Natural killer cell (primary cell): ENCODE measurements at regions not wholly inside any gene's neighbourhood (a gene's known extent, or its start where the extent isn't known, plus 50 kb on each side); places are given as distances from the start of the nearest gene placed in this dataset.

ENCODE experiments used
- ATAC-seq, 3 donors: fragments of 150-1000 bp in 2 of 3; fragments of 200-7000 bp in 1 of 3; cut with Tn5 transposase; 1 replicate in 1 of 3; 2 replicates in 2 of 3; pipeline ENCODE4 v1.10.0; 2021; ENCODE audit warnings: mild to moderate bottlenecking in 2 of 3, moderate library complexity in 2 of 3
- DNase-seq, 2 donors: peaks; one replicate each; pipeline versions ENCODE4 v3.0.0 to v3.0.0-alpha.2; 2013 to 2021; ENCODE audit warnings: mixed read lengths in 1 of 2
- H3K27ac ChIP-seq: one replicate; pipeline ENCODE4 v1.5.1; 2013; ENCODE audit warnings: mild to moderate bottlenecking, low read length
- H3K27me3 ChIP-seq: one replicate; pipeline ENCODE4 v1.6.1; 2013; ENCODE audit warnings: low read length; ENCODE audit not compliant: control insufficient read depth, insufficient read depth
- H3K36me3 ChIP-seq: one replicate; pipeline ENCODE4 v1.6.1; 2013; ENCODE audit warnings: low read length; ENCODE audit not compliant: control insufficient read depth, insufficient read depth
- H3K4me1 ChIP-seq: one replicate; pipeline ENCODE4 v1.6.1; 2013; ENCODE audit warnings: low read length; ENCODE audit not compliant: control insufficient read depth, insufficient read depth
- H3K4me3 ChIP-seq: one replicate; pipeline ENCODE4 v1.5.1; 2013; ENCODE audit warnings: low read length
- H3K9me3 ChIP-seq: one replicate; pipeline ENCODE4 v1.6.1; 2013; ENCODE audit warnings: low read length; ENCODE audit not compliant: control insufficient read depth, insufficient read depth
- H3K27ac Mint-ChIP-seq, 2 donors: one replicate each; pipeline ENCODE4 v1.8.0; 2022; ENCODE audit warnings: mild to moderate bottlenecking in 2 of 2, mixed read lengths in 2 of 2, moderate library complexity in 1 of 2
- H3K27me3 Mint-ChIP-seq, 2 donors: one replicate each; pipeline ENCODE4 v1.8.0; 2022; ENCODE audit warnings: low read depth in 2 of 2, mixed read lengths in 2 of 2
- H3K36me3 Mint-ChIP-seq: one replicate; pipeline ENCODE4 v1.8.0; 2022; ENCODE audit warnings: mixed read lengths
- H3K4me1 Mint-ChIP-seq, 2 donors: one replicate each; pipeline ENCODE4 v1.8.0; 2022; ENCODE audit warnings: mixed read lengths in 2 of 2
- H3K4me3 Mint-ChIP-seq: one replicate; pipeline ENCODE4 v1.8.0; 2022; ENCODE audit warnings: mild to moderate bottlenecking, moderate library complexity, mixed read lengths
- H3K9me3 Mint-ChIP-seq, 2 donors: one replicate each; pipeline ENCODE4 v1.8.0; 2022; ENCODE audit warnings: mixed read lengths in 2 of 2
- WGBS: methylation state at CpG from one replicate; pipeline ENCODE4 v1.1.7; 2013; ENCODE audit warnings: missing lambda C conversion rate; ENCODE audit not compliant: insufficient coverage; 5-methylcytosine and 5-hydroxymethylcytosine counted together
- intact Hi-C: fragments of 100-400 bp; cut with micrococcal nuclease; formaldehyde crosslinking; loops from one replicate; pipeline ENCODE4 v1.14.2; 2022
- TF ChIP-seq, protein P1 (sequence below): fragments of 200-600 bp; IDR thresholded peaks from one replicate; pipeline ENCODE4 v1.8.0; 2022; ENCODE audit warnings: antibody characterized with exemption

DNA sequence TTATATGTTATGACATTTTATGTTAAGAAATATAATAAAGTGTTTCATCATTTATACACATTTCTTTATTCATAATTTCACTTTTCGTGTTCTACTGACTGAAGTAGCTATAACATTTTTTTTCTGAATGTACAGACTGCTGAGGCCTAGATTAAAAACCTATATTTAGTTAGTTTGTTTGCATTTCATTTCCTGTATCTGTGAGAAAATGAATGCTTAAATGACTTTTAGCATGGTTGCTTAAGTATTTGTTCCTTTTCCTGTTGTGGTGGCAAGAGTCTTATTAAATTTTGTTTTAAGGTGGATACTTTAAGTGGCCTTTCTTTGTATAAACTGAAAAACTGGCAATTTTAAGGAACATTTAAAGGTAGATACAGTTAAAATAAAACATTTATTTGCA, 779.7 kb upstream of the MAN1A1 start:
- no peak for DNase-seq
- H3K4me1 Mint-ChIP-seq: no peaks in the 10 kb centered on the region
- no peak for ATAC-seq
- intact Hi-C loops: no loop called here
- H3K27ac ChIP-seq: no peak overlapping the region
- TF ChIP-seq, protein P1, sequence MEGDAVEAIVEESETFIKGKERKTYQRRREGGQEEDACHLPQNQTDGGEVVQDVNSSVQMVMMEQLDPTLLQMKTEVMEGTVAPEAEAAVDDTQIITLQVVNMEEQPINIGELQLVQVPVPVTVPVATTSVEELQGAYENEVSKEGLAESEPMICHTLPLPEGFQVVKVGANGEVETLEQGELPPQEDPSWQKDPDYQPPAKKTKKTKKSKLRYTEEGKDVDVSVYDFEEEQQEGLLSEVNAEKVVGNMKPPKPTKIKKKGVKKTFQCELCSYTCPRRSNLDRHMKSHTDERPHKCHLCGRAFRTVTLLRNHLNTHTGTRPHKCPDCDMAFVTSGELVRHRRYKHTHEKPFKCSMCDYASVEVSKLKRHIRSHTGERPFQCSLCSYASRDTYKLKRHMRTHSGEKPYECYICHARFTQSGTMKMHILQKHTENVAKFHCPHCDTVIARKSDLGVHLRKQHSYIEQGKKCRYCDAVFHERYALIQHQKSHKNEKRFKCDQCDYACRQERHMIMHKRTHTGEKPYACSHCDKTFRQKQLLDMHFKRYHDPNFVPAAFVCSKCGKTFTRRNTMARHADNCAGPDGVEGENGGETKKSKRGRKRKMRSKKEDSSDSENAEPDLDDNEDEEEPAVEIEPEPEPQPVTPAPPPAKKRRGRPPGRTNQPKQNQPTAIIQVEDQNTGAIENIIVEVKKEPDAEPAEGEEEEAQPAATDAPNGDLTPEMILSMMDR: no peak
- H3K4me1 ChIP-seq: no peaks in the 10 kb centered on the region
- no peaks in the 10 kb centered on the region for H3K36me3 ChIP-seq
- peaks cover 10 to 13% of the 10 kb centered on the region in 2 donors for H3K9me3 Mint-ChIP-seq
- no peaks in the 10 kb centered on the region for H3K9me3 ChIP-seq
- H3K27ac Mint-ChIP-seq: no peak overlapping the region
- no peaks in the 10 kb centered on the region for H3K36me3 Mint-ChIP-seq
- WGBS: no CpG with 5 or more reads among the region's 1 CpG
- no peaks in the 10 kb centered on the region for H3K27me3 Mint-ChIP-seq
- no peak overlapping the region for H3K4me3 ChIP-seq
- no peak overlapping the region for H3K4me3 Mint-ChIP-seq
- H3K27me3 ChIP-seq: no peaks in the 10 kb centered on the region

DNA sequence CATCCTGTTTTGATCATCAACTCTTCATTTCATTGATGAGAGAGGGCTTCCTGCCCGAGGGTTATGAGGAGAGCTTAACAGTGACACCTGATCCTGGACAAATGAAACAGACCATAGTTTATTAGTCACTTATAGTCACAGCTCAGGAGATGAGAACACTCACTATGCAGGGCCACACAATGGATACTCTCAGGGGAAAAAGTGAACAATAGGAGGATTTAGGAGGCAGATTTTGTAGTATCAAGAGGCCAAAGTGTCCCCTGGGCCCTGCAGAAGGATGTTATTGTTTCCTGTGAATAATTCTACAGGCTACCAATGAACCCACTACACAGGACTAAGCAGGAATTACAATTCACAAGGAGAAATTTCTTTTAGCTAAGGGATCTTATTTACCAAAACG, 772.8 kb upstream of the MAN1A1 start:
- Mint-ChIP-seq H3K4me1 (no peaks in the 10 kb centered on the region), H3K4me3 (no peak overlapping the region), H3K36me3 (no peaks in the 10 kb centered on the region)

DNA sequence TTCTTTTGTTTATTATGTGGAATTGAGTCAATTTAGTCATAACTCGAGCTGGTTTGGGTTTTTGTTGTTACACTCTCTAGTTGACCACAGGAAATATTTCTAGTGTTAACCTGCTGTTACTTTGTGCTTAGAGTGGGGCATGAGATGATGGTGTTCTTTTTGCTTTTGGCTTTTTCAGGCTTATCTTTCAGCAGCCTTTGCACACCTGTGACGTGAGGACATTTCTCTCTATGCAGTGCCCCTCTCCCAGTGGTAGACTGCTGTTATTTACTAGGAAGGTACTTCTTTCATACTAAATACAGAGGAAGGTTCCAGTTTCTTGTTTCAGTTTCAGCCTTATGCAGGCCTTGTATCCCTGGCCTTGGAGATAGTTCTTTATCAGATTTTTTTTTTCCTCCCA, 766.8 kb upstream of the MAN1A1 start:
- no peaks in the 10 kb centered on the region for H3K4me1 Mint-ChIP-seq
- H3K36me3 ChIP-seq: no peaks in the 10 kb centered on the region
- H3K27ac ChIP-seq: no peak overlapping the region
- no peaks in the 10 kb centered on the region for H3K36me3 Mint-ChIP-seq
- H3K4me3 ChIP-seq: no peak overlapping the region
- H3K4me3 Mint-ChIP-seq: no peak overlapping the region
- H3K27ac Mint-ChIP-seq: no peak overlapping the region
- peaks cover 4 to 9% of the 10 kb centered on the region in 2 donors for H3K9me3 Mint-ChIP-seq
- 41% methylated on average over 2 of the region's 2 CpGs for WGBS
- no peaks in the 10 kb centered on the region for H3K9me3 ChIP-seq
- intact Hi-C loops: no loop called here
- no peaks in the 10 kb centered on the region for H3K27me3 Mint-ChIP-seq
- TF ChIP-seq, protein P1: no peak
- ATAC-seq (no peak), DNase-seq (no peak)
- H3K4me1 ChIP-seq: no peaks in the 10 kb centered on the region
- no peaks in the 10 kb centered on the region for H3K27me3 ChIP-seq

More for the DNA sequence above, 772.8 kb upstream of the MAN1A1 start:
- Histone ChIP-seq H3K9me3 (no peaks in the 10 kb centered on the region), H3K4me1 (no peaks in the 10 kb centered on the region), H3K36me3 (no peaks in the 10 kb centered on the region), H3K4me3 (no peak overlapping the region), H3K27ac (no peak overlapping the region), H3K27me3 (no peaks in the 10 kb centered on the region)
- WGBS: 67% methylated on average over 1 of the region's 2 CpGs
- H3K27me3 Mint-ChIP-seq: no peaks in the 10 kb centered on the region
- peaks cover 14 to 24% of the 10 kb centered on the region in 2 donors for H3K9me3 Mint-ChIP-seq
- intact Hi-C loops: no loop called here
- H3K27ac Mint-ChIP-seq: no peak overlapping the region
- no peak for ATAC-seq
- TF ChIP-seq, protein P1: no peak
- no peak for DNase-seq

DNA sequence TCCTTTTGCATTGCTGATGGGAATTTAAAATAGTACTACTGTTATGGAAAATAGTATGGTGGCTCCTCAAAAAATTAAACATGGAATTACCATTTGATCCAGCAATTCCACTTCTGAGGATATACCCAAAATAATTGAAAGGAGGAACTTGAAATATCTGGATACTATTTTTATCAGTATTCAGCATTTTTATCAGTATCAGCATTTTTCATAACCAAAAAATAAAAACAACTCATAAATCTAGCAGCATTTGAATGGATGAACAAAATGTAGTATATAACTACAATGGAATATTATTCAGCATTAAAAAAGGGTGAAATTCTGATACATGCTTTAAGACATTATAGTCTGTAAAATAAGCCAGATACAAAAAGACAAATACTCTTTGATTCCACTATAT, 763.4 kb upstream of the MAN1A1 start:
- TF ChIP-seq, protein P1: no peak
- no peak overlapping the region for H3K4me3 Mint-ChIP-seq
- H3K27me3 Mint-ChIP-seq: no peaks in the 10 kb centered on the region
- no peak overlapping the region for H3K27ac Mint-ChIP-seq
- ATAC-seq (no peak), DNase-seq (no peak)
- no peaks in the 10 kb centered on the region for H3K4me1 ChIP-seq
- H3K27me3 ChIP-seq: no peaks in the 10 kb centered on the region
- no peaks in the 10 kb centered on the region for H3K4me1 Mint-ChIP-seq
- H3K9me3 ChIP-seq: no peaks in the 10 kb centered on the region
- H3K27ac ChIP-seq: no peak overlapping the region
- peaks cover 4 to 17% of the 10 kb centered on the region in 2 donors for H3K9me3 Mint-ChIP-seq
- intact Hi-C loops: no loop called here
- no peak overlapping the region for H3K4me3 ChIP-seq
- H3K36me3 ChIP-seq: no peaks in the 10 kb centered on the region
- no peaks in the 10 kb centered on the region for H3K36me3 Mint-ChIP-seq
